GM19023 (cell line): ENCODE measurements at regions not wholly inside any gene's neighbourhood (a gene's known extent, or its start where the extent isn't known, plus 50 kb on each side); places are given as distances from the start of the nearest gene placed in this dataset.
A peak's percentile ranks its signal among the peaks of the same experiment; 100 is the strongest.
"Not testable (repeated sequence)": the region's sequence is repeated elsewhere in the genome, so short reads cannot be mapped to it uniquely, and the experiment has no call there.

Source experiments
- ATAC-seq: cut with Tn5 transposase; IDR thresholded peaks from one replicate; pipeline ENCODE4 v1.9.1; 2021; ENCODE audit warnings: mild to moderate bottlenecking, moderate library complexity; ENCODE audit not compliant: unreplicated experiment

DNA sequence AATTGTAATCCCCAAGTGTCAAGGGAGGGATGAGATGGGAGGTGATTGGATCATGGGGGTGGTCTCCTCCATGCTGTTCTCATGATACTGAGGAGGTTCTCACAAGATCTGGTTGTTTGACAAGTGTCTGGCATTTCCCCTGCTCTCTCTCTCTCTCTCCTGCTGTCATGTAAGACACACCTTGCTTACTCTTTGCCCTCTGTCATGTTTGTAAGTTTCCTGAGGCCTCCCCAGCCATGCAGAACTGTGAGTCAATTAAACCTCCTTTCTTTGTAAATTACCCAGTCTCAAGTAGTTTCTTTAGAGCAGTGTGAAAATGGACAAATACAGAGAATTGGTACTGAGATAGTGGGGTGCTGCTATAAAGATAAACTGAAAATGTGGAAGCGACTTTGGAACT, 207.9 kb downstream of the HINT1 start:
- no peak for ATAC-seq

GRCh38 chr5:130955041-130955440, 210.0 kb downstream of the HINT1 start:
- ATAC-seq, result no peak

GRCh38 chr5:130954336-130954735, 210.7 kb downstream of the HINT1 start:
- no peak for ATAC-seq

- ATAC-seq, result no peak
Measured at GRCh38 chr5:130939059-130939458, 226.0 kb downstream of the HINT1 start.

- no peak for ATAC-seq
Measured at GRCh38 chr5:130937046-130937445, 228.0 kb downstream of the HINT1 start.

- ATAC-seq, result no peak
Measured at GRCh38 chr5:130923543-130924124, 241.4 kb downstream of the HINT1 start.

- ATAC-seq, result no peak
Measured at GRCh38 chr5:130912088-130912487, 253.0 kb downstream of the HINT1 start.

DNA sequence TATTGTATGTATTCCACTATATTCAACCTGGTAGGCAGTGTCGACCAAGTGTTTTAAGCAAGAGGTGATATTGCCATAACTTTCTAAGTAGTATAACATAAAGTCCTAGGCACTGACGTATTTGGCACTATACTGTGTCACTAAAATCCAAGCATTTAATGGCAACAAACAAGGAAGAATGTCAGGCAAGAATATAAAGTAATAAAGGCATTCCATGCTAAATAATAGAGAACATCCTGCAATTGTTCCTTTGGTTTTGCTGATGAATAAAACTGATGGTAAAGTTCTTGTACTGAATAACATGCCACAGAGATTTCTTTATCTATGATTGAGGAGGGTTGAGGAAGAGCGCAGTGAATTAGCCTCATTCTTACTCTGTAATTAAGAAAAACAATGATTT, 256.9 kb downstream of the HINT1 start:
- no peak for ATAC-seq

DNA sequence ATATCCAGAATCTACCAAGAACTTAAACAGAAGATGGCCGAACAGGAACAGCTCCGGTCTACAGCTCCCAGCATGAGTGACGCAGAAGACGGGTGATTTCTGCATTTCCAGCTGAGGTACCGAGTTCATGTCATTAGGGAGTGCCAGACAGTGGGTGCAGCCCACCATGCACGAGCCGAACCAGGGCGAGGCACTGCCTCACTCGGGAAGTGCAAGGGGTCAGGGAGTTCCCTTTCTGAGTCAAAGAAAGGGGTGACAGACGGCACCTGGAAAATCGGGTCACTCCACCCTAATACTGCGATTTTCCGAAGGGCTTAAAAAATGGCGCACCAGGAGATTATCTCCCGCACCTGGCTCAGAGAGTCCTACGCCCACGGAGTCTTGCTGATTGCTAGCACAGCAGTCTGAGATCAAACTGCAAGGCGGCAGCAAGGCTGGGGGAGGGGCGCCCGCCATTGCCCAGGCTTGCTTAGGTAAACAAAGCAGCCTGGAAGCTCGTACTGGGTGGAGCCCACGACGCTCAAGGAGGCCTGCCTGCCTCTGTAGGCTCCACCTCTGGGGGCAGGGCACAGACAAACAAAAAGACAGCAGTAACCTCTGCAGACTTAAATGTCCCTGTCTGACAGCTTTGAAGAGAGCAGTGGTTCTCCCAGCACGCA, 267.4 kb downstream of the HINT1 start:
- ATAC-seq, result not testable (repeated sequence)

DNA sequence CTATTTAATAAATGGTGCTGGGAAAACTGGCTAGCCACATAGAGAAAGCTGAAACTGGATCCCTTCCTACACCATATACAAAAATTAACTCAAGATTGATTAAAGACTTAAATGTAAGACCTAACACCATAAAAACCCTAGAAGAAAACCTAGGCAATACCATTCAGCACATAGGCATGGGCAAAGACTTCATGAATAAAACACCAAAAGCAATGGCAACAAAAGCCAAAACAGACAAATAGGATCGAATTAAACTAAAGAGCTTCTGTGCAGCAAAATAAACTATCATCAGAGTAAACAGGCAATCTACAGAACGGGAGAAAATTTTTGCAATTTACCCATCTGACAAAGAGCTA, 267.9 kb downstream of the HINT1 start:
- not testable (repeated sequence) for ATAC-seq

DNA sequence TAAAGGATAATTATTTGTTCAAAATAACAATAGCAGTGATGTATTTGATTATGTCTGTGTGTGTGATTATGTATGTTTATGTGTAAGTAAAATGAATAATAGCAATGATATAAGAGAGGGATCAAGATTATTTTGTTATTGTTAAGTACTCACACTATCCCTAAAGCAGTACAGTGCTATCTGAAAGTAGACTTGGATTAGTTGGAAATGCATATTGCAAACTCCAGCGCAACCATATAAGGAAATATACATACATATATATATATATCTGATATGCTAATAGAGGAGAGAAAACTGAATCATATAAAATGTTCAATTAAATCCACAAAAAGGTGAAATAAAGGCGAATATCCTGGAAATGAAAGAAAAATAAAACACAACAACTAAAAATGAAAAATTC, 268.4 kb downstream of the HINT1 start:
- no peak for ATAC-seq

DNA sequence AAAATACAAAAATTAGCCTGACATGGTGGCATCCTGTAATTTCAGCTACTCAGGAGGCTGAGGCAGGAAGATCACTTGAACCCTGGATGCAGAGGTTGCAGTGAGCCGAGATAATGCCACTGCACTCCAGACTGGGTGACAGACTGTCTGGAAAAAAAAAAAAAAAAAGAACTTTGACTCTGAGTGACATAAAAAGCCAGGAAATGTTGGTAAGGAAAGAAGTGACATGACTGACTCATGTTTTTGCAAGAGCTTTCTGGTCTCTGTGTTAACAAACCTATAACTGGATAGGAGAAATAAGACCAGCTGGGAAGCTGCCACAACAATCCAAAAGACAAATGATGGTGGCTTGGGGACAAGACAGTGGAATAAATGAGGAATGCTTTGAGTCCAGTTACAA, 272.1 kb downstream of the HINT1 start:
- ATAC-seq, result no peak

- no peak for ATAC-seq
Measured at GRCh38 chr5:130890610-130891009, 274.4 kb downstream of the HINT1 start.

GRCh38 chr5:130885691-130886090, 279.4 kb downstream of the HINT1 start:
- no peak for ATAC-seq

GRCh38 chr5:130885027-130885426, 280.0 kb downstream of the HINT1 start:
- no peak for ATAC-seq

- no peak for ATAC-seq
Measured at GRCh38 chr5:130884023-130884422, 281.0 kb downstream of the HINT1 start.

GRCh38 chr5:130875656-130876055, 289.4 kb downstream of the HINT1 start:
- ATAC-seq, result no peak

DNA sequence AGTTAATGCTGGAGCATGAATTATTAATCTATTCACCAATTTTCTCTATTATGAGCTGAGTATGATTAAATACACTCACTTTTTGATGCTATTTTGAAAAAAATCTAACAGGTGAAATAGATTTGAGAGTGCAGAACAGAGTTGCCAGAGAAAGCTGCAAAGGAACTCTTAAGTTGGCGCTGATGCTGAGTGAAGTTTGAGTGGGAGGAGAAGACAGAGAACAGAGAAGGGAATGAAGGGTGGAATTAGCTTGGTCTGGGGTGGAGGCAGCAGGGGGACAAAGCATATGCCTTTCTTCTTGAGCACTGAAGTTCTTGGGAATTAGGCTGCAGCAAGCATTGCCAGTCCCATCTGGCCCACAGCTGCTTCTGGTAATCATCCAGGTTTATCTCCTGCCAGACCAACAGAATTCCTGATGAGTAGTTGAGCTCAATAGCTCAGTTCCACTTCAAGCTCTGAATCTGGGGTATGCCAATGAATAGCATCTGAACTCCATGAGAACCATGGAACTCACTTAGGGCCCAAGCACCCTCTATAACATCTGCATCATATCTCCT, 290.1 kb downstream of the HINT1 start:
- ATAC-seq, result no peak

DNA sequence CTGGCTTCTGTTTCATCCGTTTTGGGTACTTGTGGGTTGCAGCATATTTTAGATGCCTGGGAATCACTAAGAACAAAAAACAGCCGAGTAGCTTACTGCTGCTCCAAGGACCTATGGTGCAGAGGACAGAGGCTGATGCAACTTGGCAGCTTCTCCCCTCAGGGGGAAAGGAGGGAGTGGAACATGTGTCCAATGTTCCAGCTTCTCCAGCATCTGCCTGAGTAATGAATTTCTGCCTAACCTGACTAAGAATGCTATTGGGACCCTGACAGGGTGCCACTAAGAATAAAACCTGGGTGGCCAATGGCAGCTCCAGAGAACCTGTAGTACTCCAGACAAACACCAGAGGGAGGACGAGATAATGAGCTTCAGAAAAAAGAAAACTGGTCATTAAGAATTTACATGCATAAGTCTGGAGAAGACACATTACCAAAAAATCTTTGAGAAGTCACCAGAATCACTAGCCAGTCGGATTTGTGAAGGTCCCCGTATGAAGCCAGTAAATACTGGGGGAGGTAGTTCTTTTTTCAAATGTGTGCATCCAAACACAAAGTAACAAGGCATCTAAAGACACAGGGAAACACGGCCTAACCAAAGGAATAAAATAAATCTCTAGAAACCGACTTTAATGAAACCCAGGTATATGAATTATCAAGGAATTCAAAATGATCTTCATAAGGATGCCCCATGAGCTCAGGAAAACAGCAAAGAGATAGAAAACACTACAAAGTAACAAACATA, 293.5 kb downstream of the HINT1 start:
- peak; percentile 87 for ATAC-seq

- no peak for ATAC-seq
Measured at GRCh38 chr5:130870691-130871090, 294.4 kb downstream of the HINT1 start.

GRCh38 chr5:130868186-130868840, 296.7 kb downstream of the HINT1 start:
- no peak for ATAC-seq
